ENCODE measurements at regions not wholly inside any gene's neighbourhood (a gene's known extent, or its start where the extent isn't known, plus 50 kb on each side); places are given as distances from the start of the nearest gene placed in this dataset.

GRCh38 chr2:223420048-223420447 is 182.1 kb downstream of the SCG2 start:
- TF ChIP-seq POLR2A (IDR thresholded peaks at IDR 0.05) (no peak), POLR2AphosphoS5 (IDR thresholded peaks at IDR 0.05) (no peak)
- TF ChIP-seq, protein P1, sequence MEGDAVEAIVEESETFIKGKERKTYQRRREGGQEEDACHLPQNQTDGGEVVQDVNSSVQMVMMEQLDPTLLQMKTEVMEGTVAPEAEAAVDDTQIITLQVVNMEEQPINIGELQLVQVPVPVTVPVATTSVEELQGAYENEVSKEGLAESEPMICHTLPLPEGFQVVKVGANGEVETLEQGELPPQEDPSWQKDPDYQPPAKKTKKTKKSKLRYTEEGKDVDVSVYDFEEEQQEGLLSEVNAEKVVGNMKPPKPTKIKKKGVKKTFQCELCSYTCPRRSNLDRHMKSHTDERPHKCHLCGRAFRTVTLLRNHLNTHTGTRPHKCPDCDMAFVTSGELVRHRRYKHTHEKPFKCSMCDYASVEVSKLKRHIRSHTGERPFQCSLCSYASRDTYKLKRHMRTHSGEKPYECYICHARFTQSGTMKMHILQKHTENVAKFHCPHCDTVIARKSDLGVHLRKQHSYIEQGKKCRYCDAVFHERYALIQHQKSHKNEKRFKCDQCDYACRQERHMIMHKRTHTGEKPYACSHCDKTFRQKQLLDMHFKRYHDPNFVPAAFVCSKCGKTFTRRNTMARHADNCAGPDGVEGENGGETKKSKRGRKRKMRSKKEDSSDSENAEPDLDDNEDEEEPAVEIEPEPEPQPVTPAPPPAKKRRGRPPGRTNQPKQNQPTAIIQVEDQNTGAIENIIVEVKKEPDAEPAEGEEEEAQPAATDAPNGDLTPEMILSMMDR (IDR thresholded peaks at IDR 0.05): no peak
